CD4-positive, CD25-positive, alpha-beta regulatory T cell (primary cell): ENCODE measurements at regions not wholly inside any gene's neighbourhood (a gene's known extent, or its start where the extent isn't known, plus 50 kb on each side); places are given as distances from the start of the nearest gene placed in this dataset.

Experiments
- ATAC-seq, 2 donors: fragments of 150-1000 bp; cut with Tn5 transposase; one replicate each; pipeline ENCODE4 v1.10.0; 2021; ENCODE audit warnings: low read depth in 2 of 2, moderate number of reproducible peaks in 2 of 2, moderate library complexity in 1 of 2
- DNase-seq, 3 donors: peaks; one replicate each; pipeline versions ENCODE4 v3.0.0 to v3.0.0-alpha.2; 2012 to 2022; ENCODE audit warnings: mixed read lengths in 1 of 3
- H3K27ac ChIP-seq: one replicate; pipeline ENCODE4 v1.7.0; 2013; ENCODE audit warnings: mild to moderate bottlenecking, low read length; ENCODE audit not compliant: insufficient read depth, poor library complexity, severe bottlenecking
- H3K27me3 ChIP-seq: one replicate; pipeline ENCODE4 v1.7.0; 2013; ENCODE audit warnings: low read length; ENCODE audit not compliant: control insufficient read depth, insufficient read depth
- H3K36me3 ChIP-seq: one replicate; pipeline ENCODE4 v1.7.0; 2013; ENCODE audit warnings: mild to moderate bottlenecking, low read length, moderate library complexity; ENCODE audit not compliant: control insufficient read depth, insufficient read depth
- H3K4me1 ChIP-seq: 2 replicates; pipeline ENCODE4 v1.7.0; 2013; ENCODE audit warnings: mild to moderate bottlenecking, low read length; ENCODE audit not compliant: insufficient read depth, control insufficient read depth, poor library complexity, severe bottlenecking
- H3K4me3 ChIP-seq: one replicate; pipeline ENCODE4 v1.7.0; 2013; ENCODE audit warnings: low read depth, mild to moderate bottlenecking, low read length, moderate library complexity
- H3K9me3 ChIP-seq, 2 experiments: 1 replicate in 1 of 2; 2 replicates in 1 of 2; pipeline ENCODE4 v1.7.0; 2013; ENCODE audit warnings: low read length in 2 of 2, mild to moderate bottlenecking in 1 of 2, moderate library complexity in 1 of 2; ENCODE audit not compliant: control insufficient read depth in 2 of 2
- H3K27ac Mint-ChIP-seq, 3 donors: one replicate each; pipeline ENCODE4 v1.8.0; 2020 to 2022; ENCODE audit warnings: mild to moderate bottlenecking in 3 of 3, mixed read lengths in 3 of 3, moderate library complexity in 2 of 3
- H3K27me3 Mint-ChIP-seq: one replicate; pipeline ENCODE4 v1.8.0; 2022; ENCODE audit warnings: mild to moderate bottlenecking, mixed read lengths
- H3K36me3 Mint-ChIP-seq: one replicate; pipeline ENCODE4 v1.8.0; 2020; ENCODE audit warnings: mixed read lengths
- H3K4me1 Mint-ChIP-seq, 4 donors: one replicate each; pipeline ENCODE4 v1.8.0; 2020 to 2022; ENCODE audit warnings: mixed read lengths in 4 of 4, mild to moderate bottlenecking in 1 of 4
- H3K4me3 Mint-ChIP-seq, 4 donors: one replicate each; pipeline ENCODE4 v1.8.0; 2020 to 2022; ENCODE audit warnings: mild to moderate bottlenecking in 4 of 4, mixed read lengths in 4 of 4, moderate library complexity in 3 of 4
- H3K9me3 Mint-ChIP-seq, 7 donors: one replicate each; pipeline ENCODE4 v1.8.0; 2020 to 2022; ENCODE audit warnings: mixed read lengths in 7 of 7, mild to moderate bottlenecking in 3 of 7, moderate library complexity in 2 of 7

GRCh38 chr11:69968396-69969347, 109.4 kb upstream of the ANO1 start:
- Histone ChIP-seq H3K9me3 (no peaks in the 10 kb centered on the region), H3K27ac (no peak overlapping the region), H3K4me3 (no peak overlapping the region), H3K36me3 (no peaks in the 10 kb centered on the region), H3K4me1 (no peaks in the 10 kb centered on the region), H3K27me3 (no peaks in the 10 kb centered on the region)
- H3K27me3 Mint-ChIP-seq, result no peaks in the 10 kb centered on the region
- no peaks in the 10 kb centered on the region for H3K9me3 Mint-ChIP-seq
- no peak overlapping the region for H3K4me3 Mint-ChIP-seq
- ATAC-seq, result no peak
- peak overlapping the region in 1 of 3 donors; percentile 48 for H3K27ac Mint-ChIP-seq
- H3K36me3 Mint-ChIP-seq, result no peaks in the 10 kb centered on the region
- no peak for DNase-seq
- H3K4me1 Mint-ChIP-seq, result peaks cover 0 to 13% (median 0%) of the 10 kb centered on the region in 4 donors

- H3K9me3 ChIP-seq, result no peaks in the 10 kb centered on the region
- H3K27ac ChIP-seq, result no peak overlapping the region
- Mint-ChIP-seq H3K9me3 (peaks cover 0 to 1% (median 0%) of the 10 kb centered on the region in 7 donors), H3K4me3 (no peak overlapping the region), H3K27me3 (no peaks in the 10 kb centered on the region), H3K4me1 (peaks cover 0 to 13% (median 0%) of the 10 kb centered on the region in 4 donors), H3K27ac (peak overlapping the region in 1 of 3 donors; percentile 52), H3K36me3 (no peaks in the 10 kb centered on the region)
- no peaks in the 10 kb centered on the region for H3K27me3 ChIP-seq
- no peak overlapping the region for H3K4me3 ChIP-seq
- no peaks in the 10 kb centered on the region for H3K4me1 ChIP-seq
- ATAC-seq (no peak), DNase-seq (no peak)
- no peaks in the 10 kb centered on the region for H3K36me3 ChIP-seq
Observed at GRCh38 chr11:69969890-69970784, 108.0 kb upstream of the ANO1 start.

- H3K4me1 Mint-ChIP-seq, result peaks cover 0 to 13% (median 0%) of the 10 kb centered on the region in 4 donors
- no peak for ATAC-seq
- no peak overlapping the region for H3K27ac ChIP-seq
- no peaks in the 10 kb centered on the region for H3K9me3 ChIP-seq
- H3K27ac Mint-ChIP-seq, result peak overlapping the region in 1 of 3 donors; percentile 78
- H3K27me3 Mint-ChIP-seq, result no peaks in the 10 kb centered on the region
- DNase-seq, result no peak
- no peaks in the 10 kb centered on the region for H3K36me3 ChIP-seq
- H3K4me3 ChIP-seq, result no peak overlapping the region
- peaks cover 0 to 1% (median 0%) of the 10 kb centered on the region in 7 donors for H3K9me3 Mint-ChIP-seq
- H3K4me1 ChIP-seq, result no peaks in the 10 kb centered on the region
- H3K4me3 Mint-ChIP-seq, result no peak overlapping the region
- H3K27me3 ChIP-seq, result no peaks in the 10 kb centered on the region
- no peaks in the 10 kb centered on the region for H3K36me3 Mint-ChIP-seq
Observed at GRCh38 chr11:69970785-69971535, 107.2 kb upstream of the ANO1 start.

GRCh38 chr11:69971741-69972140, 106.4 kb upstream of the ANO1 start:
- Mint-ChIP-seq H3K4me3 (no peak overlapping the region), H3K9me3 (peaks cover 0 to 1% (median 0%) of the 10 kb centered on the region in 7 donors), H3K36me3 (no peaks in the 10 kb centered on the region), H3K27me3 (no peaks in the 10 kb centered on the region), H3K4me1 (peaks cover 0 to 13% (median 0%) of the 10 kb centered on the region in 4 donors), H3K27ac (peak overlapping the region in 1 of 3 donors; percentile 78)
- H3K4me1 ChIP-seq, result no peaks in the 10 kb centered on the region
- H3K9me3 ChIP-seq, result no peaks in the 10 kb centered on the region
- H3K27ac ChIP-seq, result peak overlapping the region; percentile 15
- peak in 1 of 3 donors; percentile 14 for DNase-seq
- H3K27me3 ChIP-seq, result no peaks in the 10 kb centered on the region
- H3K36me3 ChIP-seq, result no peaks in the 10 kb centered on the region
- no peak overlapping the region for H3K4me3 ChIP-seq
- no peak for ATAC-seq

- ATAC-seq, result peak; percentile 52 to 73
- H3K4me3 ChIP-seq, result no peak overlapping the region
- Mint-ChIP-seq H3K4me1 (peaks cover 0 to 13% (median 0%) of the 10 kb centered on the region in 4 donors), H3K27ac (peak overlapping the region in 2 of 3 donors; percentile 32 to 48), H3K27me3 (no peaks in the 10 kb centered on the region), H3K9me3 (peaks cover 0 to 1% (median 0%) of the 10 kb centered on the region in 7 donors), H3K4me3 (peak overlapping the region in 3 of 4 donors; percentile 26 to 82 (median 31)), H3K36me3 (no peaks in the 10 kb centered on the region)
- peak in 2 of 3 donors; percentile 19 to 52 for DNase-seq
- H3K36me3 ChIP-seq, result no peaks in the 10 kb centered on the region
- H3K27me3 ChIP-seq, result no peaks in the 10 kb centered on the region
- H3K27ac ChIP-seq, result peak overlapping the region; percentile 15
- no peaks in the 10 kb centered on the region for H3K9me3 ChIP-seq
- no peaks in the 10 kb centered on the region for H3K4me1 ChIP-seq
Observed at GRCh38 chr11:69972351-69972802, 105.7 kb upstream of the ANO1 start.

GRCh38 chr11:69974528-69974927, 103.6 kb upstream of the ANO1 start:
- Histone ChIP-seq H3K27me3 (no peaks in the 10 kb centered on the region), H3K27ac (no peak overlapping the region), H3K4me3 (no peak overlapping the region), H3K4me1 (no peaks in the 10 kb centered on the region), H3K36me3 (no peaks in the 10 kb centered on the region), H3K9me3 (no peaks in the 10 kb centered on the region)
- Mint-ChIP-seq H3K4me1 (peaks cover 0 to 13% (median 0%) of the 10 kb centered on the region in 4 donors), H3K4me3 (no peak overlapping the region), H3K36me3 (no peaks in the 10 kb centered on the region), H3K27me3 (peaks cover 3% of the 10 kb centered on the region), H3K27ac (no peak overlapping the region), H3K9me3 (peaks cover 0 to 1% (median 0%) of the 10 kb centered on the region in 7 donors)
- ATAC-seq (no peak), DNase-seq (no peak)

- peaks cover 4% of the 10 kb centered on the region for H3K27me3 Mint-ChIP-seq
- peaks cover 0 to 9% (median 0%) of the 10 kb centered on the region in 4 donors for H3K4me1 Mint-ChIP-seq
- H3K4me3 Mint-ChIP-seq, result no peak overlapping the region
- H3K9me3 ChIP-seq, result no peaks in the 10 kb centered on the region
- ATAC-seq (no peak), DNase-seq (no peak)
- no peaks in the 10 kb centered on the region for H3K27me3 ChIP-seq
- H3K27ac Mint-ChIP-seq, result no peak overlapping the region
- H3K36me3 ChIP-seq, result no peaks in the 10 kb centered on the region
- no peaks in the 10 kb centered on the region for H3K36me3 Mint-ChIP-seq
- no peak overlapping the region for H3K4me3 ChIP-seq
- H3K4me1 ChIP-seq, result no peaks in the 10 kb centered on the region
- H3K27ac ChIP-seq, result no peak overlapping the region
- H3K9me3 Mint-ChIP-seq, result peaks cover 0 to 2% (median 0%) of the 10 kb centered on the region in 7 donors
Observed at GRCh38 chr11:69975822-69976221, 102.3 kb upstream of the ANO1 start.
